CD8-positive, alpha-beta memory T cell (primary cell): ENCODE measurements at regions not wholly inside any gene's neighbourhood (a gene's known extent, or its start where the extent isn't known, plus 50 kb on each side); places are given as distances from the start of the nearest gene placed in this dataset.

ENCODE experiments used
- CTCF ChIA-PET: fragments of 350-600 bp; sonication (Branson Sonifier 250); formaldehyde crosslinking; loops from one replicate; lab custom pipeline; 2021; ENCODE audit warnings: antibody characterized with exemption; lab: Charles Lee
- POLR2A ChIA-PET: fragments of 350-600 bp; sonication (Branson Sonifier 250); formaldehyde crosslinking; loops from one replicate; lab custom pipeline; 2021; ENCODE audit warnings: antibody characterized with exemption; lab: Charles Lee
- DNase-seq, 5 donors: peaks; one replicate each; pipeline versions ENCODE4 v3.0.0 to v3.0.0-alpha.2; 2020 to 2022; ENCODE audit warnings: mixed read lengths in 1 of 5
- H3K27ac ChIP-seq: one replicate; pipeline ENCODE4 v1.7.0; 2013; ENCODE audit warnings: low read depth, mild to moderate bottlenecking, low read length, moderate library complexity
- H3K27me3 ChIP-seq: 2 replicates; pipeline ENCODE4 v1.7.0; 2013; ENCODE audit warnings: low read length, mild to moderate bottlenecking; ENCODE audit not compliant: insufficient read depth, poor library complexity, severe bottlenecking
- H3K36me3 ChIP-seq: 2 replicates; pipeline ENCODE4 v1.7.0; 2013; ENCODE audit warnings: mild to moderate bottlenecking, low read length, moderate library complexity; ENCODE audit not compliant: insufficient read depth
- H3K4me1 ChIP-seq: 2 replicates; pipeline ENCODE4 v1.7.0; 2013; ENCODE audit warnings: mild to moderate bottlenecking, low read length, moderate library complexity; ENCODE audit not compliant: insufficient read depth
- H3K4me3 ChIP-seq: 2 replicates; pipeline ENCODE4 v1.7.0; 2013; ENCODE audit warnings: mild to moderate bottlenecking, low read length
- H3K9me3 ChIP-seq: 2 replicates; pipeline ENCODE4 v1.7.0; 2013; ENCODE audit warnings: mild to moderate bottlenecking, low read length
- H3K27ac Mint-ChIP-seq, 8 donors: one replicate each; pipeline ENCODE4 v1.8.0; 2020 to 2021; ENCODE audit warnings: mixed read lengths in 8 of 8, mild to moderate bottlenecking in 6 of 8, inconsistent platforms in 3 of 8, moderate library complexity in 3 of 8
- H3K27me3 Mint-ChIP-seq, 2 donors: one replicate each; pipeline ENCODE4 v1.8.0; 2020 to 2021; ENCODE audit warnings: mixed read lengths in 2 of 2, mild to moderate bottlenecking in 1 of 2, moderate library complexity in 1 of 2
- H3K36me3 Mint-ChIP-seq, 3 donors: one replicate each; pipeline ENCODE4 v1.8.0; 2020 to 2021; ENCODE audit warnings: mixed read lengths in 3 of 3, inconsistent platforms in 1 of 3, mild to moderate bottlenecking in 1 of 3
- H3K4me1 Mint-ChIP-seq, 3 donors: one replicate each; pipeline ENCODE4 v1.8.0; 2020 to 2021; ENCODE audit warnings: mixed read lengths in 3 of 3, inconsistent platforms in 1 of 3, mild to moderate bottlenecking in 1 of 3
- H3K4me3 Mint-ChIP-seq, 7 donors: one replicate each; pipeline ENCODE4 v1.8.0; 2020 to 2021; ENCODE audit warnings: mixed read lengths in 7 of 7, mild to moderate bottlenecking in 6 of 7, moderate library complexity in 4 of 7, inconsistent platforms in 2 of 7
- H3K9me3 Mint-ChIP-seq, 5 donors: one replicate each; pipeline ENCODE4 v1.8.0; 2020 to 2022; ENCODE audit warnings: mixed read lengths in 5 of 5, mild to moderate bottlenecking in 3 of 5, moderate library complexity in 2 of 5, inconsistent platforms in 1 of 5

GRCh38 chr5:157959370-157959769 is 100.4 kb upstream of the CLINT1 start:
- ChIA-PET POLR2A (no interaction called here), CTCF (no interaction called here)
- Histone ChIP-seq H3K36me3 (no peaks in the 10 kb centered on the region), H3K27ac (no peak overlapping the region), H3K4me3 (no peak overlapping the region), H3K4me1 (no peaks in the 10 kb centered on the region), H3K9me3 (no peaks in the 10 kb centered on the region), H3K27me3 (no peaks in the 10 kb centered on the region)
- no peaks in the 10 kb centered on the region for H3K9me3 Mint-ChIP-seq
- no peak overlapping the region for H3K27ac Mint-ChIP-seq
- H3K36me3 Mint-ChIP-seq, result peaks cover 0 to 3% (median 0%) of the 10 kb centered on the region in 3 donors
- no peaks in the 10 kb centered on the region for H3K4me1 Mint-ChIP-seq
- H3K4me3 Mint-ChIP-seq, result no peak overlapping the region
- H3K27me3 Mint-ChIP-seq, result peaks cover 10 to 31% of the 10 kb centered on the region in 2 donors
- no peak for DNase-seq

- ChIA-PET CTCF (interaction anchor here (0.6 kb wide), 1 partner anchor 8 kb away, joined by 4 read pairs; no protein-coding TSS in a partner anchor), POLR2A (no interaction called here)
- no peak overlapping the region for H3K4me3 Mint-ChIP-seq
- peaks cover 0 to 3% (median 0%) of the 10 kb centered on the region in 3 donors for H3K36me3 Mint-ChIP-seq
- no peak overlapping the region for H3K4me3 ChIP-seq
- no peak for DNase-seq
- no peaks in the 10 kb centered on the region for H3K27me3 ChIP-seq
- H3K27ac ChIP-seq, result no peak overlapping the region
- no peaks in the 10 kb centered on the region for H3K4me1 ChIP-seq
- H3K36me3 ChIP-seq, result no peaks in the 10 kb centered on the region
- no peaks in the 10 kb centered on the region for H3K9me3 ChIP-seq
- no peaks in the 10 kb centered on the region for H3K9me3 Mint-ChIP-seq
- no peak overlapping the region for H3K27ac Mint-ChIP-seq
- peaks cover 10 to 48% of the 10 kb centered on the region in 2 donors for H3K27me3 Mint-ChIP-seq
- no peaks in the 10 kb centered on the region for H3K4me1 Mint-ChIP-seq
These were observed 97.4 kb upstream of the CLINT1 start for GRCh38 chr5:157956271-157956885.

GRCh38 chr5:157955541-157956172 is 96.7 kb upstream of the CLINT1 start:
- Mint-ChIP-seq H3K27ac (no peak overlapping the region), H3K27me3 (peaks cover 7 to 42% of the 10 kb centered on the region in 2 donors), H3K9me3 (no peaks in the 10 kb centered on the region), H3K4me1 (no peaks in the 10 kb centered on the region), H3K36me3 (peaks cover 0 to 3% (median 0%) of the 10 kb centered on the region in 3 donors), H3K4me3 (no peak overlapping the region)
- Histone ChIP-seq H3K36me3 (no peaks in the 10 kb centered on the region), H3K9me3 (no peaks in the 10 kb centered on the region), H3K27me3 (no peaks in the 10 kb centered on the region), H3K4me1 (no peaks in the 10 kb centered on the region), H3K4me3 (no peak overlapping the region), H3K27ac (no peak overlapping the region)
- DNase-seq, result no peak
- ChIA-PET POLR2A (no interaction called here), CTCF (no interaction called here)

- CTCF ChIA-PET, result interaction anchor here (1.1 to 2.1 kb wide), 2 partner anchors 36 to 190 kb away, joined by 3 to 6 read pairs; no protein-coding TSS in a partner anchor
- peaks cover 14 to 60% of the 10 kb centered on the region in 2 donors for H3K27me3 Mint-ChIP-seq
- H3K36me3 Mint-ChIP-seq, result peaks cover 0 to 4% (median 0%) of the 10 kb centered on the region in 3 donors
- no peaks in the 10 kb centered on the region for H3K4me1 ChIP-seq
- H3K4me1 Mint-ChIP-seq, result peaks cover 4 to 6% (median 5%) of the 10 kb centered on the region in 3 donors
- POLR2A ChIA-PET, result no interaction called here
- H3K4me3 ChIP-seq, result no peak overlapping the region
- H3K36me3 ChIP-seq, result no peaks in the 10 kb centered on the region
- no peak for DNase-seq
- no peaks in the 10 kb centered on the region for H3K27me3 ChIP-seq
- H3K9me3 ChIP-seq, result no peaks in the 10 kb centered on the region
- H3K9me3 Mint-ChIP-seq, result no peaks in the 10 kb centered on the region
- H3K4me3 Mint-ChIP-seq, result no peak overlapping the region
- no peak overlapping the region for H3K27ac ChIP-seq
- H3K27ac Mint-ChIP-seq, result no peak overlapping the region
These were observed 93.4 kb upstream of the CLINT1 start for GRCh38 chr5:157952374-157952685.

- Mint-ChIP-seq H3K4me3 (no peak overlapping the region), H3K9me3 (no peaks in the 10 kb centered on the region), H3K27me3 (peaks cover 14 to 56% of the 10 kb centered on the region in 2 donors), H3K27ac (no peak overlapping the region), H3K4me1 (peaks cover 4 to 6% (median 5%) of the 10 kb centered on the region in 3 donors), H3K36me3 (peaks cover 0 to 4% (median 0%) of the 10 kb centered on the region in 3 donors)
- Histone ChIP-seq H3K4me1 (no peaks in the 10 kb centered on the region), H3K4me3 (no peak overlapping the region), H3K27ac (no peak overlapping the region), H3K9me3 (no peaks in the 10 kb centered on the region), H3K36me3 (no peaks in the 10 kb centered on the region), H3K27me3 (no peaks in the 10 kb centered on the region)
- POLR2A ChIA-PET, result no interaction called here
- CTCF ChIA-PET, result interaction anchor here (1.1 to 2.1 kb wide), 3 partner anchors 35 to 190 kb away, joined by 3 to 6 read pairs (median 4); no protein-coding TSS in a partner anchor
- DNase-seq, result no peak
These were observed 92.9 kb upstream of the CLINT1 start for GRCh38 chr5:157951673-157952373.

GRCh38 chr5:157949520-157949919 is 90.6 kb upstream of the CLINT1 start:
- no peak for DNase-seq
- ChIA-PET POLR2A (no interaction called here), CTCF (interaction anchor here (0.7 to 2.7 kb wide), 15 partner anchors 7 to 186 kb away, joined by 3 to 19 read pairs (median 5); no protein-coding TSS in a partner anchor)
- H3K27me3 ChIP-seq, result no peaks in the 10 kb centered on the region
- H3K9me3 ChIP-seq, result no peaks in the 10 kb centered on the region
- H3K36me3 Mint-ChIP-seq, result peaks cover 0 to 4% (median 0%) of the 10 kb centered on the region in 3 donors
- H3K27ac Mint-ChIP-seq, result no peak overlapping the region
- H3K4me3 Mint-ChIP-seq, result no peak overlapping the region
- H3K9me3 Mint-ChIP-seq, result peaks cover 0 to 1% (median 0%) of the 10 kb centered on the region in 5 donors
- no peaks in the 10 kb centered on the region for H3K4me1 ChIP-seq
- H3K27me3 Mint-ChIP-seq, result peaks cover 7 to 44% of the 10 kb centered on the region in 2 donors
- H3K27ac ChIP-seq, result no peak overlapping the region
- no peaks in the 10 kb centered on the region for H3K36me3 ChIP-seq
- H3K4me3 ChIP-seq, result no peak overlapping the region
- H3K4me1 Mint-ChIP-seq, result peaks cover 4 to 6% (median 5%) of the 10 kb centered on the region in 3 donors

GRCh38 chr5:157948738-157949410 is 89.9 kb upstream of the CLINT1 start:
- H3K4me3 ChIP-seq, result no peak overlapping the region
- Mint-ChIP-seq H3K27me3 (peaks cover 7 to 39% of the 10 kb centered on the region in 2 donors), H3K9me3 (peaks cover 0 to 1% (median 0%) of the 10 kb centered on the region in 5 donors), H3K27ac (no peak overlapping the region), H3K4me1 (peaks cover 4 to 6% (median 5%) of the 10 kb centered on the region in 3 donors), H3K36me3 (peaks cover 0 to 4% (median 0%) of the 10 kb centered on the region in 3 donors), H3K4me3 (peak overlapping the region in 4 of 7 donors; percentile 2 to 48 (median 42))
- POLR2A ChIA-PET, result interaction anchor here (0.6 kb wide), 1 partner anchor 94 kb away, joined by 3 read pairs; no protein-coding TSS in a partner anchor
- peak; percentile 56 to 73 (median 63) for DNase-seq
- no peak overlapping the region for H3K27ac ChIP-seq
- no peaks in the 10 kb centered on the region for H3K4me1 ChIP-seq
- H3K9me3 ChIP-seq, result no peaks in the 10 kb centered on the region
- H3K36me3 ChIP-seq, result no peaks in the 10 kb centered on the region
- CTCF ChIA-PET, result interaction anchor here (0.7 to 2.7 kb wide), 22 partner anchors 8 to 185 kb away, joined by 3 to 19 read pairs (median 4); no protein-coding TSS in a partner anchor
- H3K27me3 ChIP-seq, result no peaks in the 10 kb centered on the region
